NT2/D1 (cell line): ENCODE measurements at regions not wholly inside any gene's neighbourhood (a gene's known extent, or its start where the extent isn't known, plus 50 kb on each side); places are given as distances from the start of the nearest gene placed in this dataset.

Experiments
- DNase-seq: peaks from one replicate; pipeline ENCODE4 v3.0.0-alpha.2; 2011; ENCODE audit warnings: low read depth, low spot score
- H3K27me3 ChIP-seq: 2 replicates; pipeline ENCODE4 v1.6.0; 2011; ENCODE audit warnings: mild to moderate bottlenecking; ENCODE audit not compliant: insufficient read length, insufficient read depth
- H3K36me3 ChIP-seq: 2 replicates; pipeline ENCODE4 v1.6.1; 2011; ENCODE audit warnings: mild to moderate bottlenecking, low read length, mixed read lengths; ENCODE audit not compliant: insufficient read depth, insufficient read length
- H3K4me1 ChIP-seq: 2 replicates; pipeline ENCODE4 v1.5.1; 2011; ENCODE audit not compliant: insufficient read depth, insufficient read length
- H3K4me3 ChIP-seq: 2 replicates; pipeline ENCODE4 v1.5.1; 2011; ENCODE audit warnings: low read depth; ENCODE audit not compliant: insufficient read length
- H3K9ac ChIP-seq: 2 replicates; pipeline ENCODE4 v1.6.0; 2011; ENCODE audit warnings: low read depth; ENCODE audit not compliant: insufficient read length
- H3K9me3 ChIP-seq: 2 replicates; pipeline ENCODE4 v1.5.1; 2011; ENCODE audit warnings: mild to moderate bottlenecking, low read length; ENCODE audit not compliant: insufficient read depth
- SUZ12 ChIP-seq: IDR thresholded peaks from 2 replicates; pipeline ENCODE4 v1.6.1; 2011; ENCODE audit not compliant: insufficient read length, insufficient read depth; ENCODE audit errors: extremely low read depth
- YY1 ChIP-seq: IDR thresholded peaks from 2 replicates; pipeline ENCODE4 v1.6.1; 2011; ENCODE audit not compliant: insufficient read length, insufficient read depth
- ZNF274 ChIP-seq: IDR thresholded peaks from 2 replicates; pipeline ENCODE4 v1.6.1; 2011; ENCODE audit warnings: mild to moderate bottlenecking, low read depth, low read length

DNA sequence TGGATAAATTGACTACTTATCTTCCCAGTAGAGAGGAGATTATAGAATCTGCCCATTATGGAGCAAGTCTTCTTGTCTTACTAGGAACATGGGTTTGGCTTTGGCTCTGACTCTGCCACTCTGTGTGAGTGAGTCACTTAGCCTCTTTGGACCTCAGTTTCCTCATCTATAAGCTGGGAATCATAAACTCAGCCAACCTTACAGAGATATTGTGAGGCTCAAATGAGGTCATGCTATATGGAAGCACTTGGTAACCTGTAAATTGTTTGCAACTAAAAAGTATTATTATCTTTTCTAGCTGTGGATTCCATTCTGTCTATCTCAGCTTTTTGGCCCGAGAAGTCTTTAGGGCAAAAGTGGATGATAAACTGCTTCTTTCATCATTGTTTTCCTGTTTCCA lies 186.8 kb upstream of the TSC22D1 start:
- no peak for DNase-seq
- H3K4me3 ChIP-seq: no peak overlapping the region
- H3K27me3 ChIP-seq: no peaks in the 10 kb centered on the region
- no peak for TF ChIP-seq YY1
- TF ChIP-seq ZNF274: no peak
- no peak for TF ChIP-seq SUZ12
- H3K9ac ChIP-seq: no peak overlapping the region
- no peaks in the 10 kb centered on the region for H3K9me3 ChIP-seq
- H3K4me1 ChIP-seq: no peaks in the 10 kb centered on the region
- H3K36me3 ChIP-seq: no peaks in the 10 kb centered on the region

GRCh38 chr13:44760434-44760833 lies 184.3 kb upstream of the TSC22D1 start:
- H3K27me3 ChIP-seq: no peaks in the 10 kb centered on the region
- no peak overlapping the region for H3K9ac ChIP-seq
- no peaks in the 10 kb centered on the region for H3K4me1 ChIP-seq
- H3K36me3 ChIP-seq: no peaks in the 10 kb centered on the region
- DNase-seq: no peak
- H3K9me3 ChIP-seq: no peaks in the 10 kb centered on the region
- no peak overlapping the region for H3K4me3 ChIP-seq
- TF ChIP-seq YY1: no peak
- no peak for TF ChIP-seq SUZ12
- no peak for TF ChIP-seq ZNF274

GRCh38 chr13:44759384-44760360 lies 183.5 kb upstream of the TSC22D1 start:
- Histone ChIP-seq H3K4me1 (no peaks in the 10 kb centered on the region), H3K9ac (no peak overlapping the region), H3K9me3 (no peaks in the 10 kb centered on the region), H3K4me3 (no peak overlapping the region), H3K27me3 (no peaks in the 10 kb centered on the region), H3K36me3 (no peaks in the 10 kb centered on the region)
- no peak for DNase-seq
- no peak for TF ChIP-seq YY1
- no peak for TF ChIP-seq ZNF274
- no peak for TF ChIP-seq SUZ12

- DNase-seq: no peak
- Histone ChIP-seq H3K27me3 (no peaks in the 10 kb centered on the region), H3K9ac (no peak overlapping the region), H3K4me1 (no peaks in the 10 kb centered on the region), H3K4me3 (no peak overlapping the region), H3K36me3 (no peaks in the 10 kb centered on the region), H3K9me3 (no peaks in the 10 kb centered on the region)
- TF ChIP-seq SUZ12 (no peak), YY1 (no peak), ZNF274 (no peak)
Observed at GRCh38 chr13:44758630-44759383, 182.7 kb upstream of the TSC22D1 start.

DNA sequence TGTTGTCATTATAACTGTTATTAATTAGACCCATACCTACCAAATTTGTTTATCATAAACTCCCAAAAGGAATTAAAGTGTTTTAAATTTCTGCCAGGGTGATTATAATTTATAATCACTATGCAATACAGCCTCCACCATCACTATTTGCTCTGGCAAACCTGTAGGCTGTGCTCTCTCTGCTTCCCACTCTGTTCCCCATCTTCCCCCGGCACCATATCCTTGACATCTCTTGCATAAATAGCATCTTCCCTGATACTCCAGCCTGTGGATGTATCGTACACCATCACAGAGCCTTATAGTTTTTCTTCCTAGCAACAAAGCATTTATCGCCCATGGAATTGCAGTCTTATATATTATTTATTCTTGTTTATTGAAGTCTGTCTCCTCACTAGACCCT lies 181.5 kb upstream of the TSC22D1 start:
- Histone ChIP-seq H3K4me1 (no peaks in the 10 kb centered on the region), H3K9me3 (no peaks in the 10 kb centered on the region), H3K4me3 (no peak overlapping the region), H3K9ac (no peak overlapping the region), H3K36me3 (no peaks in the 10 kb centered on the region), H3K27me3 (no peaks in the 10 kb centered on the region)
- no peak for TF ChIP-seq ZNF274
- TF ChIP-seq YY1: no peak
- TF ChIP-seq SUZ12: no peak
- no peak for DNase-seq

DNA sequence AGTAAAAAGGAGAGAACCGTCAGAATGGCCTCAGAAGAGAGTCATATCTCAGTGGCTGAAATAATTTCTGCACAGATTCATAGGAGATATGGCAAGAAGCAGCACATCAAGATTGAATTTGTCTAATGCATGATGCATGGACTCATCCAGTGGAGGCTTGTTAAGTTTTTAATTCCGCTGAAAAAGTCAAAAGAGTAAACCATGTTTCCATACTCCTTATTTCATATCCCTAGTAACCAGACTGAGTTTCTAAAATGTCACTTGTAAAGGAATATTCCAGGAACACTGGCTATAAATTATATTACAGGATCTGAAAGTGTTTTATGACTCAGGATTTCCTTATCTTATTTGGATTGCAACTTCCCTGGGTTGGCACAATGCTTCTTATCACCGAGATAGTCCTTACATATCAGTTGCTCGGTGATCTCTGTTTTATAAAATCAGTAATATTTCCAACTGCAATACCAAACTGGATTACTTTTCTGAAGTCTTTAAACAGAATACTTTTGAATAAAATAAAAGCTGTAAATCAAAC lies 180.2 kb upstream of the TSC22D1 start:
- no peaks in the 10 kb centered on the region for H3K4me1 ChIP-seq
- TF ChIP-seq SUZ12 (no peak), ZNF274 (no peak), YY1 (no peak)

DNA sequence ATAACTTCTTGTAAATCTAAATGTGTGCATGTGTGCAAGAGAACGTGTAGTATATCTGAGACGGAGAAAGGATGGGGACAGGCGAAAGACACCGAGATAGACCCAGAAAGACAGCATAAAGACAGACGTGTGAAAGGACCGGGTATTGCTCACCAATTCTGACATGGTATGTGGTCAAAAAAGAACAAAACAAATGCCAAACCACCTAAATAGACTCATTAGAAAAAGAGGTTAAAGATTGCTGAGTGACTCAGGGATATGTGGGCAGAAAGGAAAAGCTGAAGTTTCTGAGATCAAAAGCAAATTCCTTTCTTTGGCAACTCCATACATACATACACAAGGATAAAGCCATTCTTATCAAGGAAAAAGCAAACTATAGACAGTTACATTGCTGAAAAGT lies 179.7 kb upstream of the TSC22D1 start:
- no peaks in the 10 kb centered on the region for H3K27me3 ChIP-seq
- no peak overlapping the region for H3K9ac ChIP-seq
- DNase-seq: no peak
- no peaks in the 10 kb centered on the region for H3K4me1 ChIP-seq
- no peaks in the 10 kb centered on the region for H3K9me3 ChIP-seq
- H3K4me3 ChIP-seq: no peak overlapping the region
- H3K36me3 ChIP-seq: no peaks in the 10 kb centered on the region
- TF ChIP-seq ZNF274: no peak
- TF ChIP-seq YY1: no peak
- TF ChIP-seq SUZ12: no peak

More for the DNA sequence above, 180.2 kb upstream of the TSC22D1 start:
- Histone ChIP-seq H3K9me3 (no peaks in the 10 kb centered on the region), H3K4me3 (no peak overlapping the region), H3K36me3 (no peaks in the 10 kb centered on the region), H3K27me3 (no peaks in the 10 kb centered on the region), H3K9ac (no peak overlapping the region)
- DNase-seq: no peak
